ENCODE measurements at regions not wholly inside any gene's neighbourhood (a gene's known extent, or its start where the extent isn't known, plus 50 kb on each side); places are given as distances from the start of the nearest gene placed in this dataset.

- DNase-seq (ENCODE audit: low spot score): no peak
These were observed 1445.1 kb upstream of the CADM2 start for GRCh38 chr3:83513677-83514076.

- DNase-seq (ENCODE audit: low spot score): no peak
These were observed 1444.5 kb upstream of the CADM2 start for GRCh38 chr3:83514130-83514914.

GRCh38 chr3:83515123-83515522 lies 1443.7 kb upstream of the CADM2 start:
- DNase-seq (ENCODE audit: low spot score): no peak

DNA sequence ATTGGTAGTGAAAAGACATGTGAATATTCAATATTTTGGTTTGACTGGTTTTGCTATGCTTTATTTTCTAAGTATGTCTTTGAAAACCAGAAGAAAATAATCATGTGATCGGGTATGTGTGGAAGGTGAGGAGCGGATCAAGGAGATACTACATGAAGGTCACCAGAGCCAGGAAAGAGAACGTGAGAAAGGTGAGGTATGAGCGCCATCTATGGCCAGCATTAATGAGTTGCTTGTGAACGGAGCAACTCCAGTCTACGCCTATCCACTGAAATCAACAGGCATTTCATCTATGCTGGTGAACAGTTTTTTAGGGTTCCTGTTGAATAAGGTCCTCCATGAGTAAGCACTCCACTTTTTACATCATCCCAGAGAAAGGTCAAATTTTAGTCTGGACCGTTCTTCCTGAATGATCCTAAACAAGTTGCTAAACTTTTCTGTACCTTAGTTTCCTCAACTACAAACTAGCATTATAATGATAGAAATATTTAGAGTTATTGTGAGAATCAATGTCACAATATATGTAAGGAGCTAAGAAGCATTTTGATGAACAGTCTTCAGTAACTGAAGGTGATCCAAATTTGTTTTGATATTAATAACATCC lies 1435.2 kb upstream of the CADM2 start:
- no peak for DNase-seq (ENCODE audit: low spot score)

- DNase-seq (ENCODE audit: low spot score): no peak
These were observed 1433.9 kb upstream of the CADM2 start for GRCh38 chr3:83524901-83525300.

DNA sequence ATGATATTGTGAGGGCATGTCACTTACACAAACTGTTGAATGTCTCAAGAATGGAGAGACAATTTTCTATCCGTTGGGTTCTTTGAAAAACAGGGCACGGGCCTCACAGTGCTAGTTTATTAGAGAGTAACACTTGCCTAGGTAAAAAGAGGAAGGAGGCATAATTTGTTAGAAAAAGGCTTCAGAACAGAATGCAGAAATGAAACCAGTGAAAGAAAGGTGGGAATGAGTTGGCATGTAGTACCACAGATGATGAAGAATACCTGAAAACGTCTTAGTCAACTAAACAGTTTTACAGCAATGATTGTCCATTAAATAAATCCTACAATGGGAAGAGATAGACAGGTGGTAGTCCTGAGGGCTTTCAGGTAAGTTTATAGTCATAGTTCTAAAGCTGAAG lies 1399.7 kb upstream of the CADM2 start:
- DNase-seq (ENCODE audit: low spot score): no peak

- DNase-seq (ENCODE audit: low spot score): no peak
These were observed 1390.9 kb upstream of the CADM2 start for GRCh38 chr3:83567935-83568334.

DNA sequence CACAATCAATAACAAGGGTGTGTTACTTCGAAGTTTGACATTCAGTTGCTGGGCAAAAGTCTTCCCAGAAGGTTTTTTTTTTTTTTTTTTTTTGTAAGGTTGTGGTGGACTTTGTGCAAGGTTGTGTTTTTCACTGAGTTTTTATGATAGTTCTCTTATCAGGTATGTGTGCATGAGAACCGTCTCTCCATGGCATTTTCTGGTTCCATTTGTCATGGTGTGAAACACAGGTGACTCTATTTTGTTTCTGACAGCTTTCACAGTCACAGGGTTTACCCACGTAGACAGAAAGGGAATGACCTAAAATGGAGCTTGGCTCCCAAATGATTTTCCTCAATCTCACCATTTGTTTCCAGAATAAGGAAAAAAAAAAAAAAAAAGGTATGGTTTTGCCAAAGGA lies 1377.2 kb upstream of the CADM2 start:
- no peak for DNase-seq (ENCODE audit: low spot score)

DNA sequence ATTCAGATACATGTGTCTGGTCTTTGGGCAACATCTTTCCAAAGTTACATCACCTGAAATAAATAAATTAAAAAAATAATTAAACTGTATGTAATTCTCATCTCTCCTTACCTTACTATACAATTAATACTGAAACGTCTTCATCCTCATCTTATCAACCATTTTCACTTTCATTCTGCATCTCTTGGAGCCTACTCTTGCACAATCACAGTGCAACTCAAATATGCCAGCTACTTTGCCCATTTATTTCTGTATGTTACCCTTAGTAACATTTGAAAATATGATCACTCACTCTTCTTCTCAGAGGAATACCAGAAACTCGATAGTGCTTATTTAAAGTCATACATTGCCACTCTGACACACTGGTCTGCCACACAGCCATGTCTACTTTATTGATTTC lies 1357.1 kb upstream of the CADM2 start:
- no peak for DNase-seq (ENCODE audit: low spot score)

DNA sequence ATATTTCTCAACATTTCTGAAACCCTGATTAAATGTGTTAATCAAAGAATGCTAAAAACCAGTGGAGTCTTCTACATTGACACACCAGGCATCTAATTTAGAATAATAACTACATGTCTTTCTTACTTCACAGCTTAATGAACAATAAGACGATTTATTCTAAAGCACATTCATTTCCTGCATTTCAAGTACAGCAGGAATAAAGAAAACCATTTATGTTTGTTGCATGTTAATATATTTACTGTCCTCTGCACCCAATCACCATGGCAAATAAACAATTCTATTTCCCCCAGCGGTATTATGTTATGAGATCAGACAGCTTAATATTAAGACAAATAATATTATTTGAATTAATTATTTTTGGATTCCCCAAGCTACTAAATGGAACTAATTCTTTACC lies 1336.3 kb upstream of the CADM2 start:
- no peak for DNase-seq (ENCODE audit: low spot score)

- no peak for DNase-seq (ENCODE audit: low spot score)
These were observed 1333.5 kb upstream of the CADM2 start for GRCh38 chr3:83625261-83625660.

DNA sequence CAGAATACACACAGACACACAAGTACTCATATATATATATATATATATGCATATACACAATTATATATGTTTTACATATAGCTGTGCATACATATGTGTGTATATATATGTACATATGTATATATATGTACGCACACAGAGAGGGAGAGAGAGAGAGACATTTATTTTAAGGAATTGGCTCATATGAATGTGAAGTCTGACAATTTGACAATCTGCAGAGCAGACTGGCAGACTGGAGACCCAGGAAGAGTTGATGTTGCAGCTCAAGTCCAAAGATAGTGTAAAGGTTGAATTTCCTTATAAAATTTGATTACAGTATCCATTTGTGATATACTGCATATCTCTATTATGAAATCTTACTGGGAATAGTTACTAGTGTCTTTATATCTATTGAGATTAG lies 1330.3 kb upstream of the CADM2 start:
- DNase-seq (ENCODE audit: low spot score): no peak

GRCh38 chr3:83632526-83632925 lies 1326.3 kb upstream of the CADM2 start:
- no peak for DNase-seq (ENCODE audit: low spot score)

GRCh38 chr3:83633758-83634157 lies 1325.0 kb upstream of the CADM2 start:
- DNase-seq (ENCODE audit: low spot score): no peak

GRCh38 chr3:83649692-83650091 lies 1309.1 kb upstream of the CADM2 start:
- DNase-seq (ENCODE audit: low spot score): no peak

DNA sequence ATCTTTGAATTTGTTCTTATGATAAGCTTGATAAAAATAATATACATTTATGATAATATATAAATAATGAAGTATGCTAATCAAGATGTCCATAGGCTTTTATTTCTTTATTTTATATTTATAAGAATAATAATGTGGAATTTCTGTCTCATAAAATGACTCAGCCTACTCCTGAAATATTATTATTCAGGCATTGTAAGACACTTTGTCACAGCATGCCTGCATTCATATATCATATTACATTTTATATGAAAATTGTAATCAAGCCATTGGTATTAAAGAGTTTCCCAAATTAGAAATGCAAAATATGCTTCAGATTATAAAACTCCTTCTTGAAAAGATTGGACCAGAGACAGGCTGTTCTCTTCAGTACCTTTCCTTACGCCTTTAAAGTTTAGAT lies 1303.7 kb upstream of the CADM2 start:
- no peak for DNase-seq (ENCODE audit: low spot score)

DNA sequence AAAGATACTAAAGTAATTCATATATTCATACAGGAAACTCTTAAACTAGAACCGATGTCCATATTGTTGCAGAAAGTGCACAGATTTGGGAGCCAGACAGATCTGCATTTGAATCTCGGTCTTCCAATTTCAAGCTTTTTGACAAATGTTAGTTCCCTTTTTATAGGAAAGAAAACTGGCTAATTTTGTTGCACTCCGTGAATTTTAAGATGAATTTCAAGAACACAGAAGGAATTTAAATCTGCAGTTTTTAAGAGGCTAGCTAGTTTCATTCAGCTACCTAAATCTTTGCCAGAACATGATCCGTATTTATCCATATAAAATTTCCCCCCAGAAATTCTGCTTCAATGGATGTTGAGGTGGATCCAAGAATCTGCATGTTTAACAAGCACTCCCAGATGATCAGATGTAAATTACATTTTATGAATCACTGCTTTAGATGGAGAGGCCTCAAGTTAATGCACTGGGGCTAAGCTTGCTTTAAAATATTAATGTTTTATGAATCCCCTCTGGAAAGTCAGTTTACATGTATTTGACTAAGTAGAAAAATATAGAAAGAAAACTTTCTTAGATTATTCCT lies 1296.3 kb upstream of the CADM2 start:
- DNase-seq (ENCODE audit: low spot score): no peak

DNA sequence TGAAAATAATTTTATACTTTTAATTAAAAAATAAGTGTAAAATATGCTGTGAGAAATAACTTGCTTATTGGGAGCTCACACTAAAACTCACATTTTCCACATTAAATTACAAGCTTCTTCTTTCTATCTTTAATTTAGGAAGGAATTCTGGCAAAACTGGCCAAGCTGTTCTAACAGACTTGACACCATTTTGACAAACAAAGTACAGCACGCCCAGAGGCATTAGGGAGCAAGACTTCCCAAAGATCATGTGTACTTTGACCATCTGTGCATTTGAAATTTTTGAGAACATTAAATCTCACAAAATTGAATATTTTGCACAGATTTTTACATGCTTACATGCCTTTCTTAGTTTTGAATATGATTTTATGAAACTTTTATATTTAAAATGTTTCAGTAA lies 1288.4 kb upstream of the CADM2 start:
- no peak for DNase-seq (ENCODE audit: low spot score)

GRCh38 chr3:83683937-83684598 lies 1274.7 kb upstream of the CADM2 start:
- no peak for DNase-seq (ENCODE audit: low spot score)

DNA sequence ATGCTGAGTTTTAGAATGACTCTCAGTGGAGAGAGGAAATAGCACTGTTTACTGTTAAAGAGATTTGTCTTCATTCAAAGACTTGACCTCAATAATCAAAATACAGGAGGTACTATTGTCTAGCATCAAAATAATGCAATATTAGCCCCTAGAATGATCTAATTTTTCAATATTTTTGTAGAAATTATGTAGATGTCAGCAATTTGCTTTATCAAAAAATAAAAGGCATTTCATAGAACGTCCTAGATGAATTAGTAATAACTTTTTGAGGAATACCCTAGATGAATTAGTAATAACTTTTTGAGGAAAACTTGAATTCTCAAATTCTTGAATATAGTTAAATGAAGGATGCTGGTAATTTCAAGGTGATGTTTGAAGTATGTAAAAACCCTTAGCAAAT lies 1252.1 kb upstream of the CADM2 start:
- no peak for DNase-seq (ENCODE audit: low spot score)

DNA sequence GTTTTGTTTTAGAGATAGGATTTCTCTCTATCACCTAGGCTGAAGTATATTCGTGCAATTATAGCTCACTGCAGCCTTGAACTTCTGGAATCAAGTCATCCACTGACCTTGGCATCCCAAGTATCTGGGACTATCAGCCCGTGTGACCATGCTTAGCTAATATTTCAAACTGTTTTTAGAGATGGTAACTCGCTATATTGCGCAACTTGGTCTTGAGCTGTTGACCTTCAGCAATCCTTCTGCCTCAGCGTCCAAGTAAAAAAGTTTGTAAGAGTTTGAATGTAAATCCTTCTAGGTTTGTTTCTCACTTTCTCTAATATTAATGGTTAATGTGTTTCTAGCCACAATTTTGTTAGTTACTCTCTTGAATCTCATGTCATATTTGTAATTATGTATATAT lies 1243.5 kb upstream of the CADM2 start:
- DNase-seq (ENCODE audit: low spot score): no peak

DNA sequence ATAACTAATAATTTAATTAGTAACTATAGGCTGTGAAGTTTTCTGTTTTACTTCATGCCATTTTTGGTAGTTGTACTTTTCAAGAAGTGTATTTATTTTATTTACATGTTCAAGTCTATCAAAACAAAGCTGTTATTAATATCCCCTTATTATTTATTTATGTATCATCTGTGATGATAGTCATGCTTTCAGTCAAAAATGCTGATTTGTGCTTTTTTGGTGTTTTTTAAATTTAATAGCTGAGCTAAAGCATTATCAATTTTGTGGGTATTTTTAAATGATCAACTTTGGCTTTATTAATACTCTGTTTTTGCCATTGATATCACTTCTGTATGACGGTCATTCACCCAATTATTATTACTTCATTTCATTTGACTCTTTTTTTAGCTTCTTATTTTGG lies 1229.2 kb upstream of the CADM2 start:
- no peak for DNase-seq (ENCODE audit: low spot score)

DNA sequence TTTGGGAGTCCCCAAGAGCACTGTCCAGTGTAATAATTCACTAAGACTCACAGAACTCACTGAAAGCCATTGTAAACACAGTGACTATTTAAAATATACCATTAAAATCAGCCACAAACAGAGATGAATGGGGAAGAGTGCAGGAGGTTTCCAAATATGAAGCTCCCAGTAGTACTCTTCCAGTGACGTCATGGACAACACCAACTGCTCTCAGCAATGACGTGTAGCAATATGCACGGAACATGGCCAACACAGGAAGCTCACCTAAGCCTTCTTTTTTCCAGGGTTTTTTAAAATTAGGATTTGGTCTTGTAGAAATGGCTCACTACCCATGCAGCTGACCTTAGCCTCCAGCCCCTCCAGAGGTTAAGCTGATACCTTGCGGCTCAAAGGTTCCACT lies 1224.1 kb upstream of the CADM2 start:
- no peak for DNase-seq (ENCODE audit: low spot score)
